ENCODE measurements at regions not wholly inside any gene's neighbourhood (a gene's known extent, or its start where the extent isn't known, plus 50 kb on each side); places are given as distances from the start of the nearest gene placed in this dataset.

- Mint-ChIP-seq H3K9me3 (peaks cover 9% of the 10 kb centered on the region), H3K27ac (no peak overlapping the region), H3K4me3 (no peak overlapping the region), H3K4me1 (ENCODE audit: low read depth) (no peaks in the 10 kb centered on the region), H3K36me3 (ENCODE audit: low read depth) (no peaks in the 10 kb centered on the region), H3K27me3 (ENCODE audit: insufficient read depth) (peaks cover 8% of the 10 kb centered on the region)
- DNase-seq (ENCODE audit: low spot score), result no peak
- intact Hi-C loops (cut with micrococcal nuclease), result no loop called here
These were observed 60.0 kb upstream of the MKLN1 start for GRCh38 chr7:131267631-131268030.

- no peak overlapping the region for H3K27ac Mint-ChIP-seq
- DNase-seq (ENCODE audit: low spot score), result no peak
- peaks cover 6% of the 10 kb centered on the region for H3K27me3 Mint-ChIP-seq (ENCODE audit: insufficient read depth)
- intact Hi-C loops (cut with micrococcal nuclease), result no loop called here
- H3K4me3 Mint-ChIP-seq, result no peak overlapping the region
- H3K4me1 Mint-ChIP-seq (ENCODE audit: low read depth), result no peaks in the 10 kb centered on the region
- H3K36me3 Mint-ChIP-seq (ENCODE audit: low read depth), result no peaks in the 10 kb centered on the region
- peaks cover 9% of the 10 kb centered on the region for H3K9me3 Mint-ChIP-seq
These were observed 58.8 kb upstream of the MKLN1 start for GRCh38 chr7:131268906-131269305.

GRCh38 chr7:131272086-131272485 lies 55.6 kb upstream of the MKLN1 start:
- no peak for DNase-seq (ENCODE audit: low spot score)
- intact Hi-C loops (cut with micrococcal nuclease), result no loop called here
- Mint-ChIP-seq H3K4me1 (ENCODE audit: low read depth) (no peaks in the 10 kb centered on the region), H3K27me3 (ENCODE audit: insufficient read depth) (no peaks in the 10 kb centered on the region), H3K36me3 (ENCODE audit: low read depth) (no peaks in the 10 kb centered on the region), H3K9me3 (peaks cover 6% of the 10 kb centered on the region), H3K4me3 (no peak overlapping the region), H3K27ac (no peak overlapping the region)

- H3K4me1 Mint-ChIP-seq (ENCODE audit: low read depth), result no peaks in the 10 kb centered on the region
These were observed 52.7 kb upstream of the MKLN1 start for GRCh38 chr7:131274986-131275385.

GRCh38 chr7:131276190-131276589 lies 51.5 kb upstream of the MKLN1 start:
- Mint-ChIP-seq H3K4me1 (ENCODE audit: low read depth) (no peaks in the 10 kb centered on the region), H3K27ac (no peak overlapping the region), H3K27me3 (ENCODE audit: insufficient read depth) (no peaks in the 10 kb centered on the region), H3K4me3 (no peak overlapping the region), H3K9me3 (no peaks in the 10 kb centered on the region), H3K36me3 (ENCODE audit: low read depth) (no peaks in the 10 kb centered on the region)
- no peak for DNase-seq (ENCODE audit: low spot score)
- intact Hi-C loops (cut with micrococcal nuclease), result no loop called here

More at GRCh38 chr7:131274986-131275385, 52.7 kb upstream of the MKLN1 start:
- Mint-ChIP-seq H3K9me3 (no peaks in the 10 kb centered on the region), H3K27ac (no peak overlapping the region), H3K36me3 (ENCODE audit: low read depth) (no peaks in the 10 kb centered on the region), H3K4me3 (no peak overlapping the region), H3K27me3 (ENCODE audit: insufficient read depth) (no peaks in the 10 kb centered on the region)
- no peak for DNase-seq (ENCODE audit: low spot score)
- intact Hi-C loops (cut with micrococcal nuclease), result no loop called here

GRCh38 chr7:131276748-131277147 lies 50.9 kb upstream of the MKLN1 start:
- Mint-ChIP-seq H3K4me1 (ENCODE audit: low read depth) (no peaks in the 10 kb centered on the region), H3K36me3 (ENCODE audit: low read depth) (no peaks in the 10 kb centered on the region), H3K27me3 (ENCODE audit: insufficient read depth) (peaks cover 2% of the 10 kb centered on the region), H3K27ac (no peak overlapping the region), H3K4me3 (no peak overlapping the region), H3K9me3 (no peaks in the 10 kb centered on the region)
- no peak for DNase-seq (ENCODE audit: low spot score)
- intact Hi-C loops (cut with micrococcal nuclease), result no loop called here

Measured in activated T-helper 1 cell treated with anti-CD3 and anti-CD28 coated beads, Interleukin-12 subunit alpha, Interleukin-12 subunit beta, Interleukin-2, Interleukin-4 antibody, amounts not matched to agents 30 ng/mL and 10 ng/mL and 1 ng/mL, durations not matched to agents 14 hours and 24 hours and 36 hours (primary cell).